HCT116 (cell line): ENCODE measurements at regions not wholly inside any gene's neighbourhood (a gene's known extent, or its start where the extent isn't known, plus 50 kb on each side); places are given as distances from the start of the nearest gene placed in this dataset.

Experiments
- EZH2 ChIP-seq: fragments of 200-600 bp; sonication (generic); IDR thresholded peaks from 2 replicates; pipeline ENCODE4 v1.6.1; 2017; ENCODE audit warnings: antibody characterized with exemption, mixed run types
- REST ChIP-seq: IDR thresholded peaks from 2 replicates; pipeline ENCODE4 v1.6.1; 2012; ENCODE audit warnings: low read depth

GRCh38 chr20:40050596-40050995 lies 638.4 kb downstream of the MAFB start:
- TF ChIP-seq EZH2 (no peak), REST (no peak)
